ENCODE measurements at regions not wholly inside any gene's neighbourhood (a gene's known extent, or its start where the extent isn't known, plus 50 kb on each side); places are given as distances from the start of the nearest gene placed in this dataset.

GRCh38 chr10:88066319-88066718 lies 202.9 kb downstream of the PTEN start:
- Histone ChIP-seq H3K9me3 (no peaks in the 10 kb centered on the region), H3K4me1 (peaks cover 9 to 19% (median 11%) of the 10 kb centered on the region in 3 donors), H3K36me3 (no peaks in the 10 kb centered on the region), H3K27me3 (no peaks in the 10 kb centered on the region), H3K27ac (no peak overlapping the region), H3K4me3 (no peak overlapping the region)
- intact Hi-C loops (cut with DNase I): no loop called here
- peak in 1 of 4 donors; percentile 19 for ATAC-seq
- no peak for FAIRE-seq
- TF ChIP-seq, protein P1, sequence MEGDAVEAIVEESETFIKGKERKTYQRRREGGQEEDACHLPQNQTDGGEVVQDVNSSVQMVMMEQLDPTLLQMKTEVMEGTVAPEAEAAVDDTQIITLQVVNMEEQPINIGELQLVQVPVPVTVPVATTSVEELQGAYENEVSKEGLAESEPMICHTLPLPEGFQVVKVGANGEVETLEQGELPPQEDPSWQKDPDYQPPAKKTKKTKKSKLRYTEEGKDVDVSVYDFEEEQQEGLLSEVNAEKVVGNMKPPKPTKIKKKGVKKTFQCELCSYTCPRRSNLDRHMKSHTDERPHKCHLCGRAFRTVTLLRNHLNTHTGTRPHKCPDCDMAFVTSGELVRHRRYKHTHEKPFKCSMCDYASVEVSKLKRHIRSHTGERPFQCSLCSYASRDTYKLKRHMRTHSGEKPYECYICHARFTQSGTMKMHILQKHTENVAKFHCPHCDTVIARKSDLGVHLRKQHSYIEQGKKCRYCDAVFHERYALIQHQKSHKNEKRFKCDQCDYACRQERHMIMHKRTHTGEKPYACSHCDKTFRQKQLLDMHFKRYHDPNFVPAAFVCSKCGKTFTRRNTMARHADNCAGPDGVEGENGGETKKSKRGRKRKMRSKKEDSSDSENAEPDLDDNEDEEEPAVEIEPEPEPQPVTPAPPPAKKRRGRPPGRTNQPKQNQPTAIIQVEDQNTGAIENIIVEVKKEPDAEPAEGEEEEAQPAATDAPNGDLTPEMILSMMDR (IDR thresholded peaks at IDR 0.05): no peak
- 79 to 94% methylated on average over 3 of the region's 3 CpGs for WGBS, 2 donors
- DNase-seq: no peak

GRCh38 chr10:88066876-88067275 lies 203.5 kb downstream of the PTEN start:
- Histone ChIP-seq H3K4me3 (no peak overlapping the region), H3K27ac (no peak overlapping the region), H3K9me3 (no peaks in the 10 kb centered on the region), H3K36me3 (no peaks in the 10 kb centered on the region), H3K27me3 (no peaks in the 10 kb centered on the region), H3K4me1 (peaks cover 9 to 19% (median 11%) of the 10 kb centered on the region in 3 donors)
- TF ChIP-seq, protein P1 (IDR thresholded peaks at IDR 0.05): no peak
- intact Hi-C loops (cut with DNase I): no loop called here
- DNase-seq (no peak), ATAC-seq (peak in 2 of 4 donors; percentile 7 to 38), FAIRE-seq (no peak)
- WGBS, 2 donors: 88 to 92% methylated on average over 6 of the region's 6 CpGs

GRCh38 chr10:88067737-88068136 lies 204.3 kb downstream of the PTEN start:
- no peak for DNase-seq
- FAIRE-seq: no peak
- intact Hi-C loops (cut with DNase I): no loop called here

DNA sequence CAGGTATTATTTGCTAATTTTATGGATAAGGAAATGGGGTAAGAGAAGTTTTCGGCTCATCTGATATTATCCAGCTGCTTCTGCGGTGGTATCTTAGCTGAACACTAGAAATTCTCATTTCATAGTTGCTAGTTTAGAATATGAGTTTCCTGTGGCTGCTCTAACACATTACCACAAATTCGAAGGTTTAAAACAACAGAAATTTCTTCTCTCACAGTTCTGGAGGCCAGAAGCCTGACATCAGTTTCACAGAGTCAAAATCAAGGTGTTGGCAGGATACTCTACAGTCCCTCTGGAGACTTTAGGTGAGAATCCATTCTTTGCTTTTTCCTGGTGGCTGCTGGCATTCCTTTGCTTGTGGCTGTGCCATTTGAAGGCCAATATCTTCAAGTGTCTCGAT lies 205.9 kb downstream of the PTEN start:
- H3K27me3 ChIP-seq: no peaks in the 10 kb centered on the region
- intact Hi-C loops (cut with DNase I): no loop called here
- H3K9me3 ChIP-seq: no peaks in the 10 kb centered on the region
- 84 to 92% methylated on average over 4 of the region's 4 CpGs for WGBS, 2 donors
- H3K27ac ChIP-seq: no peak overlapping the region
- ATAC-seq: no peak
- H3K36me3 ChIP-seq: no peaks in the 10 kb centered on the region
- H3K4me3 ChIP-seq: no peak overlapping the region
- peaks cover 0 to 2% (median 0%) of the 10 kb centered on the region in 3 donors for H3K4me1 ChIP-seq
- no peak for DNase-seq
- TF ChIP-seq, protein P1 (IDR thresholded peaks at IDR 0.05): no peak
- FAIRE-seq: no peak

More at GRCh38 chr10:88067737-88068136, 204.3 kb downstream of the PTEN start:
- Histone ChIP-seq H3K9me3 (no peaks in the 10 kb centered on the region), H3K27me3 (no peaks in the 10 kb centered on the region), H3K4me3 (no peak overlapping the region), H3K36me3 (no peaks in the 10 kb centered on the region), H3K4me1 (peaks cover 6 to 17% (median 10%) of the 10 kb centered on the region in 3 donors), H3K27ac (no peak overlapping the region)
- ATAC-seq: no peak
- TF ChIP-seq, protein P1 (IDR thresholded peaks at IDR 0.05): no peak

DNA sequence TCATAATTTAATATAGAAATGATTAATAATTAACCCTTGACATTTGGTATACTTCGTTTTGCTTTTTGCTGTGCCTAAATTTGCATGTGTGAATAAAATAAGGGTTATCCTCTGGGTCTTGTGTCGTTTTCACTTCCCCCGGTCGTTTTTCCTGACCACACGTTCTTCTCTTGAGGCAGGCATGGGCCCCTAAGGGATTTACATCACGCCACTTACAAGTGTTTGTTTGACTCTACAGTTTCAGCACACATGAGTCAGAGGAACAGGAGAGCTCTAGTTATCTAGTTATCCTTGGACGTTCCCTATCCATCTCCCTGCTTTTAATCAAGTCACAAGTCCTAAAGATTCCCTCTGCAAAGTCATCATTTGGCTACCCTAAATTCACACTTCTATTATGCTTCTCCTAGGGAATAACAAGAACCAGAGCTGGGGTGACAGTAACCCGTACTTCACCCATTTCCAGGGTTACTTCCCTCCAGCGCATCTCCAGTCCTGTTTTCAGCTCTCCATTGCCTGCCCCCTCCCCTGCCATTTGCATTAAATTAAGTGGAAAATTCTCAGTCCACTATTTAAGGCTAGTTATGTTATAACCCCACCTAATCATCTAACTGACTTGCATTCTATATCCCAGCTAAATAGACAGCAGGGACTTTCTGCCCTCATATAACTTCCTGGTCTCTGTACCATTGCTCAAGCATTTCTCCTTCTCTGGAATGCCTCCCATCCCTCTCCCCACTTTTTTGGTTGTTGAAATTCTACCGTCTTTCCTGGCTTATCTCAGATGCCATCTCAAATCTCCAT lies 206.9 kb downstream of the PTEN start:
- DNase-seq (no peak), FAIRE-seq (no peak), ATAC-seq (peak in 1 of 4 donors; percentile 26)
- Histone ChIP-seq H3K9me3 (no peaks in the 10 kb centered on the region), H3K36me3 (no peaks in the 10 kb centered on the region), H3K27me3 (no peaks in the 10 kb centered on the region), H3K27ac (no peak overlapping the region), H3K4me3 (no peak overlapping the region), H3K4me1 (no peaks in the 10 kb centered on the region)
- WGBS, 2 donors: 65 to 78% methylated on average over 10 of the region's 10 CpGs
- intact Hi-C loops (cut with DNase I): no loop called here
- TF ChIP-seq, protein P1 (IDR thresholded peaks at IDR 0.05): no peak

All from pancreas (tissue), 10 donors.